ENCODE measurements at regions not wholly inside any gene's neighbourhood (a gene's known extent, or its start where the extent isn't known, plus 50 kb on each side); places are given as distances from the start of the nearest gene placed in this dataset.

DNA sequence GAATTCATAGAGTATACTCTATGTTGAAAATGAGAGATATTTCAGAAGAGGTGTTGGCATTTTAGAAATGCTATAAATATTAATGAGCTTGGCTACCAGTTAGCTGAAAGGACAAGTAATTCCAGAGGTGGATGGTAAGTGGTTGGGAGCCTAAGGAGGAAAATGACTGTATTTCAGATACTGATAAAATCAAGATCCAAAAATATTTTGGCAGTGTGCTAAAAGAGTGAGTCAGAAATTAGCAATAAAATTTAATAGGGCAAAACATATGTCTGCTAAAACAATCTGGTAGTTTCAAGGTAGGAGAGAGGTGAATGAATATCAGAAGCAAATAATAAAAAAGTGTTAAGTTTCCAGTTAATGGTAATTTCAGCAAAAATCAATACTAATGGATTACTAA lies 1287.9 kb downstream of the CDH8 start:
- H3K4me3 ChIP-seq, result no peak overlapping the region
- peaks cover 0 to 9% (median 0%) of the 10 kb centered on the region in 8 donors for H3K9me3 ChIP-seq
- DNase-seq, result no peak
- intact Hi-C loops (cut with DNase I; ENCODE audit: low total_unique reads), result no loop called here
- TF ChIP-seq, protein P1, sequence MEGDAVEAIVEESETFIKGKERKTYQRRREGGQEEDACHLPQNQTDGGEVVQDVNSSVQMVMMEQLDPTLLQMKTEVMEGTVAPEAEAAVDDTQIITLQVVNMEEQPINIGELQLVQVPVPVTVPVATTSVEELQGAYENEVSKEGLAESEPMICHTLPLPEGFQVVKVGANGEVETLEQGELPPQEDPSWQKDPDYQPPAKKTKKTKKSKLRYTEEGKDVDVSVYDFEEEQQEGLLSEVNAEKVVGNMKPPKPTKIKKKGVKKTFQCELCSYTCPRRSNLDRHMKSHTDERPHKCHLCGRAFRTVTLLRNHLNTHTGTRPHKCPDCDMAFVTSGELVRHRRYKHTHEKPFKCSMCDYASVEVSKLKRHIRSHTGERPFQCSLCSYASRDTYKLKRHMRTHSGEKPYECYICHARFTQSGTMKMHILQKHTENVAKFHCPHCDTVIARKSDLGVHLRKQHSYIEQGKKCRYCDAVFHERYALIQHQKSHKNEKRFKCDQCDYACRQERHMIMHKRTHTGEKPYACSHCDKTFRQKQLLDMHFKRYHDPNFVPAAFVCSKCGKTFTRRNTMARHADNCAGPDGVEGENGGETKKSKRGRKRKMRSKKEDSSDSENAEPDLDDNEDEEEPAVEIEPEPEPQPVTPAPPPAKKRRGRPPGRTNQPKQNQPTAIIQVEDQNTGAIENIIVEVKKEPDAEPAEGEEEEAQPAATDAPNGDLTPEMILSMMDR (IDR thresholded peaks at IDR 0.05 in 8 of 11, conservative IDR thresholded peaks at IDR 0.05 in 3 of 11), result no peak
- no peak for TF ChIP-seq POLR2A (IDR thresholded peaks at IDR 0.05)
- TF ChIP-seq POLR2AphosphoS5 (IDR thresholded peaks at IDR 0.05), result no peak
- no peak overlapping the region for H3K27ac ChIP-seq
- H3K36me3 ChIP-seq, result no peaks in the 10 kb centered on the region
- H3K27me3 ChIP-seq (replicated peaks in 1 of 7), result no peaks in the 10 kb centered on the region
- no peaks in the 10 kb centered on the region for H3K4me1 ChIP-seq

DNA sequence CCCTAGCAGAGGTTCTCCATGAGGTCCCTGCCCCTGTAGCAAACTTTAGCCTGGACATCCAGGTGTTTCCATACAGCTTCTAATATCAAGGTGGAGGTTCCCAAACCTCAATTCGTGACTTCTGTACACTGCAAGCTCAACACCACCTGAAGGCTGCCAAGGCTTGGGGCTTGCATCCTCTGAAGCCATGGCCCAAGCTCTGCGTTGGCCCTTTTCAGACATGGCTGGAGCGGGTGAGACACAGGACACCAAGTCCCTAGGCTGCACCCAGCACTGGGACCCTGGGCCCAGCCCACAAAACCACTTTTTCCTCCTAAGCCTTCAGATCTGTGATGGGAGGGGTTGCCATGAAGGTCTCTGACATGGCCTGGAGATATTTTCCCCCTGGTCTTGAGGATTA lies 1292.0 kb downstream of the CDH8 start:
- Histone ChIP-seq H3K4me3 (no peak overlapping the region), H3K27ac (no peak overlapping the region), H3K9me3 (peaks cover 0 to 11% (median 2%) of the 10 kb centered on the region in 8 donors), H3K4me1 (peaks cover 0 to 7% (median 2%) of the 10 kb centered on the region in 6 donors), H3K27me3 (replicated peaks in 1 of 7) (no peaks in the 10 kb centered on the region), H3K36me3 (no peaks in the 10 kb centered on the region)
- TF ChIP-seq, protein P1 (IDR thresholded peaks at IDR 0.05 in 8 of 11, conservative IDR thresholded peaks at IDR 0.05 in 3 of 11), result no peak
- TF ChIP-seq POLR2AphosphoS5 (IDR thresholded peaks at IDR 0.05) (no peak), POLR2A (IDR thresholded peaks at IDR 0.05) (no peak)
- no peak for DNase-seq
- 77 to 93% (median 83%) methylated on average over 3 of the region's 3 CpGs for WGBS, 5 donors
- intact Hi-C loops (cut with DNase I; ENCODE audit: low total_unique reads), result no loop called here

DNA sequence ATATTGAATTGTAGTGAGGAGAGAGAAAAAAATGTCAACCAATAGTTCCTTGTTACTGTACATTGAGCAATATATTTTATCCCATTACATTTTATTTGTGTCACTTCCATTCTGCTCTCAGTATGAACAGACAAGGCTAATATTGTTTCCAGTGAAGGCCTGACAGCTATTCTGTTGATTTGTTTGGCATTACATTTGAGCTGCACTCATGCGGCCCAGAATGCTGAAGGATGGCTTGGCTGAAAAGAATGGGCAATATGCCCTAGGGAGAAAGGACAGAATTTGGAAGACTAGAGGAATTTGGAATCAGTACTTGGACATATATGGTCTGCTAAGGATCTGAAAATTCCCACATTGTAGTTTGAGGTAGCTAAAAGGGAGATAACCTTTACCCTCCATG lies 1294.4 kb downstream of the CDH8 start:
- Histone ChIP-seq H3K4me3 (no peak overlapping the region), H3K4me1 (peaks cover 0 to 7% (median 2%) of the 10 kb centered on the region in 6 donors), H3K36me3 (no peaks in the 10 kb centered on the region), H3K27ac (no peak overlapping the region), H3K27me3 (replicated peaks in 1 of 7) (no peaks in the 10 kb centered on the region), H3K9me3 (peaks cover 0 to 11% (median 3%) of the 10 kb centered on the region in 8 donors)
- WGBS, 5 donors, result 60 to 86% (median 79%) methylated on average over 1 of the region's 1 CpG
- TF ChIP-seq, protein P1 (IDR thresholded peaks at IDR 0.05 in 8 of 11, conservative IDR thresholded peaks at IDR 0.05 in 3 of 11), result no peak
- no peak for TF ChIP-seq POLR2AphosphoS5 (IDR thresholded peaks at IDR 0.05)
- intact Hi-C loops (cut with DNase I; ENCODE audit: low total_unique reads), result no loop called here
- DNase-seq, result no peak

- Histone ChIP-seq H3K27ac (no peak overlapping the region), H3K36me3 (no peaks in the 10 kb centered on the region), H3K4me3 (no peak overlapping the region), H3K27me3 (replicated peaks in 1 of 7) (no peaks in the 10 kb centered on the region), H3K4me1 (peaks cover 0 to 7% (median 2%) of the 10 kb centered on the region in 6 donors), H3K9me3 (peaks cover 0 to 15% (median 3%) of the 10 kb centered on the region in 8 donors)
- intact Hi-C loops (cut with DNase I; ENCODE audit: low total_unique reads), result no loop called here
- WGBS, 5 donors, result 34 to 67% (median 58%) methylated on average over 13 of the region's 13 CpGs
- DNase-seq, result no peak
- TF ChIP-seq, protein P1 (IDR thresholded peaks at IDR 0.05 in 8 of 11, conservative IDR thresholded peaks at IDR 0.05 in 3 of 11), result no peak
- no peak for TF ChIP-seq POLR2A (IDR thresholded peaks at IDR 0.05)
Observed at GRCh38 chr16:60739737-60740683, 1296.2 kb downstream of the CDH8 start.
